Stimulated activated CD4-positive, alpha-beta T cell treated with anti-CD3 and anti-CD28 coated beads, Interleukin-15, amount 100 ng/mL, for 48 hours (primary cell): ENCODE measurements at regions not wholly inside any gene's neighbourhood (a gene's known extent, or its start where the extent isn't known, plus 50 kb on each side); places are given as distances from the start of the nearest gene placed in this dataset.
"Not testable (repeated sequence)": the region's sequence is repeated elsewhere in the genome, so short reads cannot be mapped to it uniquely, and the experiment has no call there.

Experiments
- DNase-seq, 2 donors: peaks; one replicate each; pipeline ENCODE4 v3.0.0-alpha.2; 2020; ENCODE audit warnings: low read depth in 2 of 2

DNA sequence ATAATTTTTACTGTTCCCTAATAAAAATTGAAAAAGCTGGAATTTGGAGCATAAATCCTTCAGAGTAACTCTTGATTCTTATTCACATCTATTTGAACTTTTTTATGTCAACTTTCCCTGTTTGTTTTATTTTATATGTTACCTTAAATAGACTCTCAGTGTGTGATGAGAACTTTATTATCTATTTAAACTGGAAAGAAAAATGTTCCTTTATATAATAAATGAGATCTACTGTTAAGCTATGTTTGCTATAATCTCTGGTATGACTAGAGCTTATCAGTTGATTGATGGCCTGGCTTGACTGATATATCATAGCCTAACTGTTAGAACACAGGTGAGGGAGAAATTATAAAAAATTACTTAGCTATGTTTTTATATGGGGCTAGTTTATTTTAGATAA, 330.6 kb upstream of the EPHA6 start:
- no peak for DNase-seq

DNA sequence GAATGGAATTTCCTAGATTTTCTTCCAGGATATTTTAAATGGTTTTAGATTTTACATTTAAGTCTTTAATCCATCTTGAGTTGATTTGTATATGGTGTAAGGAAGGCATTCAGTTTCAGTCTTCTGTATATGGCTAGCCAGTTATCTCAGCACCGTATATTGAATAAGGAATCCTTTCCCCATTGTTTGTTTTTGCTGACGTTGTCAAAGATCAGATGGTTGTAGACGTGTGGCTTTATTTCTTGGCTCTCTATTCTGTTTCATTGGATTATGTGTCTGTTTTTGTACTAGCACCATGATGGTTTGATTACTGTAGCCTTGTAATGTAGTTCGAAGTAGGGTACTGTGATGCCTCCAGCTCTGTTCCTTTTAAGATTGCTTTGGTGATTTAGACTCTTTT, 325.7 kb upstream of the EPHA6 start:
- no peak for DNase-seq

DNA sequence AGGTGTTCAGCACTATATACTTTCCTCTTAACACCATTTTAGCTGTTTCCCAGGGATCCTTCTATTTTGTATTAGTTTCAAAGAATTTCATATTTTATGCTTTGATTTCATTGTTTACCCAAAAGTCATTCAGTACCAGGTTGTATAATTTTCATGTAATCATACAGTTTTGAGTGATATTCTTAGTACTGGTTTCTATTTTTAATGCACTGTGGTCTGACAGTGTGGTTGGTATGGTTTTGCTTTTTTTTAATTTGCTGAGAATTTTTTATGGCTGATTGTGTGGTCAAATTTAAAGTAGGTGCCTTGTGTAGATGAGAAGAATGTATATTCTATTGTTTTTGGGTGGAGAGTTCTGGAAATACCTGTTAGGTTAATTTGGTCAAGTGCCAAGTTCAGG, 323.4 kb upstream of the EPHA6 start:
- no peak for DNase-seq

DNA sequence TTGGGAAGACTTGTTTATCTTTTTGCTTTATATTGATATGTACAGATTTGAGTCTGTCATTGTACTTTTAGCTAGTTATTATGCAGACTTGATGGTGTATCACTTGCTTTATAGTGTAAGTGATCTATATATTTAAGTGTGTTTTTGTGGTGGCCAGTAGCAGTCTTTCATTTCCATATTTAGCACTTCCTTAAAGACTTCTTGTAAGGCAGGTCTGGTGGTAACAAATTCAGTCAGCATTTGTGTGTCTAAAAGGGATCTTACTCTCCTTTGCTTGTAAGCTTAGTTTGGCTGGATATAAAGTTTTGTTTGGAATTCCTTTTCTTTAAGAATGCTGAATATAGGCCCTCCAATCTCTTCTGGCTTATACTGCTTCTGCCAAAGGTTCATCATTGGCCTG, 322.5 kb upstream of the EPHA6 start:
- DNase-seq, result no peak

DNA sequence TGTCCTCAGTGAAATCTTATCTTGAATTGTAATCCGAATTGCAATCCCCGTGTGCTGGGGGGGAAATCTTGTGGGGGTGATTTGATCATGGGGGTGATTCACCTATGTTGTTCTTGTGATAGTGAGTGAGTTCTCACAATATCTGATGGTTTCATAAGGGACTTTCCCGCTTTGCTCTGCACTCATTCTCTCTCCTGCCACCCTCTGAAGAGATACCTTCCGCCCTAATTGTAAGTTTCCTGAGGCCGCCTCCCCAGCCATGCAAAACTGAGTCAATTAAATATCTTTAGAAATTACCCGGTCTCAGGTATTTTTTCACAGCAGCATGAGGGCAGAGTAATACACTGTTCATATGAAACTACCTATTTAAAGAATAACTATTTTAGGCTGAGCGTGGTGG, 304.1 kb upstream of the EPHA6 start:
- no peak for DNase-seq

DNA sequence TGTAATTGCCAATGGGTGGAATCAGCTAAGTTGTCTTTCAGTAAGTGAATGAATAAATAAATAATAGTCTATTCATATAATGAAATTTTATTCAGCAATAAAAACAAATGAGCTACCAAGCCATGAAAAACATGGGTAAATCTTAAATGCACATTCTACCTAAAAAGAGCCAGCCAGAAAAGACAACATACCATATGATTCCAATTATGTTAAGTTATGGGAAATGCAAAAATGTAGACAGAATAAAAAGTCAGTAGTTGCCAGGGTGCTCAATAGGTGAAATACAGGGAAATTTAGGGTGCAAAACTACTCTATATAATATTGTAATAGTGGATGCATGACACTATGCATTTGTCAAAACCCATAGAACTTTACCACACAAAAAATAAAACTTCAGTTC, 277.2 kb upstream of the EPHA6 start:
- no peak for DNase-seq

DNA sequence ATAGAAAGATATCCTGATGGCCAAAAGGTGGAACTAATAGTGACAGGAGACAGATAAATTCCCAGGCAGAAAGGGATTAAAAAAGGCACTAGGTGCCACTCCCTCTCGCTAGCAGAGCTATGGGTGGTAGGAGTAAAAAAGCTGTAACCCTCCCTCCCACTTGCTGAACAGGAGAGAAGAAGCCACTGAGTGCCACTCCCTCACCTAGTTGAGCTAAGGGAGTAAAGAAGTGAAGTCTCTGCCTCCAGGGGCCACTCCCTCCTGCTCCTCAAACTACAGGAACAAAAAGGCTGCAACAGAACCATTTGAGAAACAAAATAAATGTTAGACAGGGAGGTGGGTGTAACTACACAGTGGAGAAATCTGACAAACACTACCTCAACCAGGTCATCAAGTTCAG, 276.2 kb upstream of the EPHA6 start:
- DNase-seq, result no peak

DNA sequence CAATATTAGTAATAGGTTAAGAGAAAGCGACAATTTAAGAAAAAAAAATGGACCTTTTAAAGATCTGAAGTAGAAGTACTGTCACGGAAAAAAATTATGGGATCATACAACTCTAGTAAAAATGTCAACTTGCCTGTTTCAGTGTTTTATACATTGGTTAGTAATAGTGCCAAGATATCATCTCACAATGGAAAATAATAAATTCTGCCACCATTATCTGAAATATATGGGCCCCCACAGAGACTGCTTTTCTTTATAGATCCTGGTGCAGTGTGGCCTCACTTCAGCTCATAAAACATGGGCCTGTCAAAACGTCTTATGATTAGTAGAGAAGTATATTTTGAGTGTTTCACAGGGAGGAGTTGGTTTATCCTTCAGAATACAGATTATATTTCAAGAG, 266.3 kb upstream of the EPHA6 start:
- DNase-seq, result no peak

DNA sequence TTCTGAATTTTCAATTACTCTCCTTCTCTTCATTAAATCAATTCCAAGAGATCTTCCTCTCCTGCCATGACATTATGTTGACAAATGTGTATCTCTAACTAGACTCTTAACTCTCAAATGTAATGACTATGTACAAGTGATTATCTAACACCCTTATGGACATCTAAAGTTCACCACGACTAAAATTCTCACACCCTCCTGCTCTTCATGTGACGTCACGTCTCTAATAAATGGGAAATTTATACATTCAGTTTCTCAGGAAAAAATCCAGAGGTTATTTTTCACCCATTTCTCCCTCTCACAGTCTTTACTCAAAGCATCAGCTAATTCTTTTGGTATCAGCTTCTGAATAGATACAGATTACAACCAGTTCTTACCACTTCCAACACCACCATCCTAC, 237.5 kb upstream of the EPHA6 start:
- DNase-seq, result no peak

DNA sequence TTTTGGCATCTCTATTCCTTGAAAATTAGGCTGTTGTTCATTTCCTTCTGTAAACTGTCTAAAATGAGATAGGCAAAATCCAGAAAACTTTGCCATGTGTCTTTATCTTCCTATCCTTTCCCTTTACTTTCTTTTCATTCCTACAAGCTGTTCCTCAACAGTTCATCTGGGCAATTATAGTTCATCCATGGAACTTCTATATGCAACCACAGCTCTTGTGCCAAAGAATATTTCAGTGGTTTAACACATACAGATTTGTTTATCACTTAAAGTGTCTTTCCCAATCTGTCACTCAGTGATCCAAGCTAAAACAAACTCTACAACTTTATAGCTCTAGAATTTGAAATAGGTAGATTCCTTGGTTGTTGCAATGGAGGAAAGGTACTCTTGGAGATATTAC, 230.3 kb upstream of the EPHA6 start:
- no peak for DNase-seq

DNA sequence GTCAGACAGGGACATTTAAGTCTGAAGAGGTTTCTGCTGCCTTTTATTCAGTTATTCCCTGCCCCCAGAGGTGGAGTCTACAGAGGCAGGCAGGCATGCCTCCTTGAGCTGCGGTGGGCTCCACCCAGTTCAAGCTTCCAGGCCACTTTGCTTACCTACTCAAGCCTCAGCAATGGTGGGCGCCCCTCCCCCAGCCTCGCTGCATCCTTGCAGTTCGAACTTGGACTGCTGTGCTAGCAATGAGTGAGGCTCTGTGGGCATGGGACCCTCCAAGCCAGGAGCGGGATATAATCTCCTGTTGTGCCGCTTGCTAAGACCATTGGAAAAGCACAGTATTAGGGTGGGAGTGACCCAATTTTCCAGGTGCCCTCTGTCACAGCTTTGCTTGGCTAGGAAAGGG, 207.5 kb upstream of the EPHA6 start:
- not testable (repeated sequence) for DNase-seq

DNA sequence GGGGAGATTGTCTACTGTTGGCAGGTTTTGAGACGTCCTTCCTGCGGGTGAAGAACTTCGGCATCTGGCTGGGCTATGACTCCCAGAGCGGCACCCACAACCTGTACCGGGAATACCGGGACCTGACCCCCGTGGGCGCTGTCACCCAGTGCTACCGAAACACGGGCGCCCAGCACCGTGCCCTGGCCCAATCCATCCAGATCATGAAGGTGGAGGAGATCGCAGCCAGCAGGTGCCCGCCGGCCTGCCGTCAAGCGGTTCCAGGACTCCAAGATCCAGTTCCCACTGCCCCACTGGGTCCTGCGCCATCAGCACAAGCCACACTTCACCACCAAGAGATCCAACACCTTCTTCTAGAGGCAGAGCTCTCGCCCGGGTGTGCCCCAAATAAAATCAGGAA, 194.9 kb upstream of the EPHA6 start:
- DNase-seq, result peak in 1 of 2 donors; percentile 0

DNA sequence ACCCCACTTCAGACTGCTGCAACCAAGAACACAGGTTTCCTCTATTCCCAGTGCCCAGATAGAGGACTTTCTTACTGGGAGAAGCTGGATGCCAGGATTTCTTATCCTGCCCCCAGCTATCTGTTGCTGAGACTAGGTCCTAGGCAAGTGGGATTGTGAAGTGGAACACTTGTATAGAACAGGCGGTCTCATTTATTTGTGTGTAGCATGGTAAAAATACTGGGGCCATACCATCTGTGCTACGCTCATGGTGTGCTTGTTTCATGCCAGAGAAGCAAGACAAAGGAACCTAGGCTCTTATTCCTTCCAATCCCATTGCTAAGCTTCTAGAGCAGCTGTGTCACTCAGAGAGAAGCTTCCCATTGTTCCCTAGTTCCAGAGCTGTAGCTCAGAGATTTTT, 191.5 kb upstream of the EPHA6 start:
- no peak for DNase-seq

DNA sequence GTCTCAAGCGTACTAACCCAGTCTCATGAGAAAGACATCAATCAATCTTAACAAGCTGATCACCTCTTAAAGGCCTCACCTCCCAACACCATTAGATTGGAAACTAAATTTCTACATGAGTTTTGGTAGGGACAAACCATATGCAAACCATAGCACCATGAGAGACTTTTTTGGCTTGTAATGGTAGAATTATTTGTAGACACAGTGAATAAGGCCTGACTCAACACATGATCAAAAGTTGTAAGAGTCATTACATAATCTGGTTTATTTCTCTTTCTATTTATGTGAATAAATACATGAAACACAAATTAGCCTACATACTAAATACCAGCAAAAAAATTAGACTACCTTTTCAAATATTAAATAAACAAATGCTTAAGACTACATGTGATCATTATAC, 183.3 kb upstream of the EPHA6 start:
- DNase-seq, result no peak

DNA sequence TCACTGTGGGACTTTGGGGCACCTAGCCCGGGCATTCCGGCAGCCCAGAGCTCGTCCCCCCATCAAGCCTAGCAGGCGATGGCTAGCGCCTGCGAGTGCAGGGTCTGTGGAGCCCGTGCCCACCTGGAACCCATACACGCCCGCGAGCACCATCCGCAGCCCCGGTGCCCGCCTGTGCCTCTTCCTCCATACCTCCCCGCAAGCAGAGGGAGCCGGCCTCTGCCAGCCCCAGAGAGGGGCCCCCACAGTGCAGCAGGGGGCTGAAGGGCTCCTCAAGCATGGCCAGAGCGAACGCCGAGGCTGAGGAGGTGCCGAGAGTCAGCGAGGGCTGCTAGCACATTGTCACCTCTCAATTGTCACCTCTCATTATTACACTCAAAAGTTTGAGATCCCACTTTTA, 167.8 kb upstream of the EPHA6 start:
- DNase-seq, result no peak

DNA sequence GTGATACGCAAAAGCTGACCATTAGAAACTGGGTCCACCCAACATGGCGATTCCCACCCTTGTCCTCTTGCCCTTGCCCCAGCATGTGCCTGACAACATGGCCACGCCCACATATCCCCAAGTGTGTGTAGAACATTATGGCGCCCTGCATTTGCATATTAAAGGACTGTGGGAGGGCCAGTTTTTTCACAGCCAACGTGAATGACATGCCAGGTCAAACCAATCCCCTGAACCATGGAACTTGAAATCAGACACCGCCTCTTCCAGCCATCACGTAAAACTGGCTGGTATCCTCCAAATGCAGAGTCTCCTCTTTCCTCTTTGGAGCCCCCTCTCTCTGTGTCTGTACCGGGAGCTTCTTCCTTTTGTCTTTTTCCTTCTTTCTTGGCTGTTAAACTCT, 156.7 kb upstream of the EPHA6 start:
- DNase-seq, result no peak

DNA sequence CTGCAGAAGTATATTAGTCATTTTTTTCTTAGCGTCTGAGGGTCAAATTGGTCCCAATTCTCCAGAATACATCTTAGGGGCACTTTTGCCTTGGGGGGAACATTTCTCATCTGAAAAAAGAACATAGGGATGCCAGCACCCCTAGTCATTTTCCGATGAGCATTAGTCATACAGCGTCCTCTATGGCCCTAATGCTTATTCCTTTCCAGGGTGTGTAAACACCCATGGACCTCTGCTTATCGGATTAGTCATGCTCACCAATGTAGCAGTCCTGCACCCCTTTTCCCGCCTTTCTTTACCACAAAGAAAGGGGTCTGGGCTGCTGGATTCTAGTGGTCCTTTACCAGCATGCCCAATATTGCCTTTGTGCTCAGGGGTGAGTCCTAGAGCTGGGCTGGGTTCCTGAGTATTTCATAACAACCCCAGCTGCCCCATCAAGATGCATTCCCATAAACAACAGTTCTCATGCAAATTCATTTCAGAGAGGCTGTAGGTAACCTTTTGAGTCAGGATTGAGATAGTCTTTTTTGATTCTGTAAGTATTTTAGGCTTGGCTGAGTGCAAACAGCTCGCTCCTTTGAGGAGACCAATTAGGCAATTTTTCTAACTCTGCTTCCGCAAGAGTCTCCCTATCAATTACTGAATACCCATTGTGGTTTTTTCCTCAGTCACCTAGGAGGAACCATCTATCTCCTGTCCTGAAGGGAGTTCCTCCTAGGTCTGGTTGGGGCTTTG, 142.4 kb upstream of the EPHA6 start:
- not testable (repeated sequence) for DNase-seq

DNA sequence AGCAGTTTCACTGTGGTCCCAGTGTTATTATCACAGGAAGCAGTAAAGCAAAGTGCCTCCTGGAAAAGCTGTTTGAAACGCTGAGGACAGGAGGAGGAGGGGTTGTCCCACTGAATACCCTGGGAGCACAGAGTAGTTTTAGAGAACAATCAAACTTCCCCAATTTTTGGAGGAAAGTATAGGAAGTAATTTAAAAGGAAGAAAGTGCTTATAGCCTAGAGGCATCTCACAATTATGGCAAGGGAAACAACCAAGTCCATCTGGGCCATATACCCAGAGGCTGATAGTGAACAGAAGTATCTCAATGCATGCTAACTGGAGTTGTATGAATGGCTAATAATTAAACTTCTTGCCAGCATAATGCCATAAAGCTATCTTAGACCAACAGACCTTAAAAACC, 137.2 kb upstream of the EPHA6 start:
- no peak for DNase-seq

DNA sequence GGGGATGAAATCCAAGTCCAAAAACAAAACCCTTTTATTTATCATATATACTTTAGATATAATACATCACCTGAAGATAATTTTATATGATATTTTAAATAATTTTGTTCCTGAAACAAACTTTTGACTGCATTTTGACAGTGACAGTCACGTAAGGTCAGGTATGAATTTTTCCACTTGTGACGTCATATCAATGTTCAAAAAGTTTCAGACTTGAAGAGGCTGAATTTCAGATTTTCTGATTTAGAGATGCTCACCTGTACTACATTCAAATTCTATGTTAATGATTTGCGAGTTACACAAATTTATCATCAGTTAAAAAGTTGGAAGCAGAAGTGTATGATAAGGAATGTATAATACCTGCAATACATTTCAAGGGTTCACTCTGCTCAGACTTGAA, 136.1 kb upstream of the EPHA6 start:
- DNase-seq, result no peak

DNA sequence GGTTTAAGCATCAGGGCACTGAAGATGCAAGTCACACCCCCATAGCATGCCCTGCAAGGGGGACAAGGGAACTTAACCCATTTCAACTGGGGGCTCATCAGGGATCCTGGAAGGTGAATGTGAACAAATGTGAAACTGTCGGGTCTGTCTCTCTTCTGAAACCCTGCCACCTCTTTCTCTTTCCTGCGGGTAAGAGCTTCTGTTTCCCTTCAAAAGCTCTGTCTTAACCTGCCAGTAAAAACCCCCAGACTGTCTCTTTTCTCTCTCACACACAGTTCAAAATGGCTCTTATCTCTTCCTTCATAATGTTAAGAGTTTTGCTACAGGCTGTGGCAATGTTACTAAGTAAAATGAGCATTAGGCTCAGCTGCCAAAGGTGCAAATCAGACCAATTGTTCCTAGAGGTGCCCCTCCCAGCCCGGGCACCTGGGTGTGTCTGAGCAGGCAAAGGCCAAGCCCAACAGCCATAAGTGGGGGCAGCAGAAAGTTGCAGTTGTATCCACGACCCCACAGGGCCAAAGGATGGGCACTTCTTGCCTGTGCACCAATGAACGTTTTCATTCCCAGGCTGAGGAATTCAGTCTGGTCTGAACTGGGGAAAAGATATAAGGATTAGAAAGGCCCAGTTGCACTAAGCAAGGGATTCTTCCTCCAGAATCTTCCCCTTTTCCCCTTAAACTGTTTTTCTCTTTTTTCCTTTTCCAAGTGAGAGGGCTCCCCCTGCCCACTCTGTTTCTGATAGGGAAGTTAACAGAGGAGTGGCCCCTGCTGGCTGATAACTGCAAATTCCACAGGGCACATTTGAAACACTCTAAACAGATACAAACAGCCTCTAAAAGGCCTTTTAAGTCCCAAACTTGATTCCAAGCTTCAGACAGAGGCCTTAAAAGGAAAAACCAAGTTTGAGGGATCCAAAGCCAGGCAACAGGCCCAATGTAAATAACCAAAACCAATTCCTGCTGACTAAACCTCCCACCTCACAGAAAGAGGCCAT, 113.8 kb upstream of the EPHA6 start:
- no peak for DNase-seq

DNA sequence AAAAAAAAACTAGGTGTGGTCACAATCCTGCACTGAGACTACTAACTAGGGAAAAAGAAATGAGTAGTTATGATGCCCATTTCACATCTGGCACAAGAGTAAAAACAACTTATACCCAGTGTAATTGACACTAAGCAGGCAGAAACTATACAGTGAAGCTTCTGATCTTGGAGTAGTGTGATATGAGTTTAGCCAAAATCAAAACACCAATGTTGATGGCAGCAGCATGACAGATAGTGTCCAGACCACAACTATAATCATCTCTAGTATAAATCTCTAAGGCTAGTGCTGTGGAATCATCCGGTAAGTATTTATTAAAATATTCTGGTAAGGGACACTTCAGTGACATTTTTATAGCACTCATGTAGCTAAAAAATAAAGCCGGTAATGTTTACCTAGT, 108.5 kb upstream of the EPHA6 start:
- DNase-seq, result no peak

DNA sequence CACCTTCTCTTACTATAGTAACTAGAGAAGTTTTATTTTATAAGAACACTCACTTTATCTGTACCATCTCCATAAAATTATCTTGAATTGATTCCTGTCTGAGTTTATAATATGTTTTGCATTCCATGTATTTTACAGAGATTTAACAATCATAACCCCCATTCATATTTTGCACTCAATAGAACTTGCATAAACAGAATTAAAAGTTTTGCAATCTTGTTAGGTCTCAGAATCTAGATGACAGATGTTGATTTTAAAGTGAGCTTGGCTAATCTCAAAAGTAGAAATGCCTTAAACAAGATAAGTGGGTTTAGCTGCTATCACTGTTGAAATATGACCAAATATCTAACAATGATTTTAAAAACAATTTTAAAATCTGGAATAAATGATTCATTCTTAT, 107.9 kb upstream of the EPHA6 start:
- no peak for DNase-seq

DNA sequence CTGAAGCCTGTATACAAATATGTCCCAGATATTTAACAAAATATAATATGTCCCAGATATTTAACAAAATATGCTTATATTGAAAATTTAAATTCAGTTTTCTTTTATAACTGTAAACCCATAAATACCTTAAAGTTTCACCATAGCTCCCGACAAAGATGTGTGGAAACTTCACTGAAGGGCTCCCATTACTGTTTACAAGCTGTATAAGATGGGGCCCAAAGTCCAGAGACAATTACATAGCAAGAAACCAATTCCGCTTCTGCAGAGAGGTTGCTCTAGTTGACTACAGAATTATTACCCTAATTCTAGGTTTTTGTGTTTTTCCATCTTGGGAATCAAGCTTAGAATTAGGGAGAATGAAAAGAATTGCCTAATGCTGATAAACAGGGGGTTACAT, 102.6 kb upstream of the EPHA6 start:
- DNase-seq, result no peak
